ENCODE measurements at regions not wholly inside any gene's neighbourhood (a gene's known extent, or its start where the extent isn't known, plus 50 kb on each side); places are given as distances from the start of the nearest gene placed in this dataset.

DNA sequence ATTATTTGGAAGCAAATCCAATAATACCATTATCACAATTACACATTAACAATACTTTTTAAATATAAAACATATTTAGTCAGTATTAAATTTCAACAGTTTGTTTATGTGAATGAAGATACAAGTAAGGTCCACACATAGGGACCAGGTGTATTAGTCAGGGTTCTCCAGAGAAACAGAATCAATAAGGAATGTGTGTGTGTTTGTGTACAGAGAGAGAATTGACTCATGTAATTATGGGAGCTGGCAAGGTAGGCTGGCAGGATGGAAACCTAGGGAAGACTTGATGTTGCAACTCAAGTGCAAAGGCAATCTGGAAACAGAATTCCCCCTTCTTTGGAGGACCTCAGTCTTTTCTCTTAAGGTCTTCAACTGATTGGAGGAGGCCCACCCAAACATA is 123.2 kb upstream of the OTX2 start:
- TF ChIP-seq, protein P1, sequence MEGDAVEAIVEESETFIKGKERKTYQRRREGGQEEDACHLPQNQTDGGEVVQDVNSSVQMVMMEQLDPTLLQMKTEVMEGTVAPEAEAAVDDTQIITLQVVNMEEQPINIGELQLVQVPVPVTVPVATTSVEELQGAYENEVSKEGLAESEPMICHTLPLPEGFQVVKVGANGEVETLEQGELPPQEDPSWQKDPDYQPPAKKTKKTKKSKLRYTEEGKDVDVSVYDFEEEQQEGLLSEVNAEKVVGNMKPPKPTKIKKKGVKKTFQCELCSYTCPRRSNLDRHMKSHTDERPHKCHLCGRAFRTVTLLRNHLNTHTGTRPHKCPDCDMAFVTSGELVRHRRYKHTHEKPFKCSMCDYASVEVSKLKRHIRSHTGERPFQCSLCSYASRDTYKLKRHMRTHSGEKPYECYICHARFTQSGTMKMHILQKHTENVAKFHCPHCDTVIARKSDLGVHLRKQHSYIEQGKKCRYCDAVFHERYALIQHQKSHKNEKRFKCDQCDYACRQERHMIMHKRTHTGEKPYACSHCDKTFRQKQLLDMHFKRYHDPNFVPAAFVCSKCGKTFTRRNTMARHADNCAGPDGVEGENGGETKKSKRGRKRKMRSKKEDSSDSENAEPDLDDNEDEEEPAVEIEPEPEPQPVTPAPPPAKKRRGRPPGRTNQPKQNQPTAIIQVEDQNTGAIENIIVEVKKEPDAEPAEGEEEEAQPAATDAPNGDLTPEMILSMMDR (IDR thresholded peaks at IDR 0.05): no peak
- TF ChIP-seq POLR2AphosphoS5 (IDR thresholded peaks at IDR 0.05): no peak
